ENCODE measurements at regions not wholly inside any gene's neighbourhood (a gene's known extent, or its start where the extent isn't known, plus 50 kb on each side); places are given as distances from the start of the nearest gene placed in this dataset.
"Not testable (repeated sequence)": the region's sequence is repeated elsewhere in the genome, so short reads cannot be mapped to it uniquely, and the experiment has no call there.

DNA sequence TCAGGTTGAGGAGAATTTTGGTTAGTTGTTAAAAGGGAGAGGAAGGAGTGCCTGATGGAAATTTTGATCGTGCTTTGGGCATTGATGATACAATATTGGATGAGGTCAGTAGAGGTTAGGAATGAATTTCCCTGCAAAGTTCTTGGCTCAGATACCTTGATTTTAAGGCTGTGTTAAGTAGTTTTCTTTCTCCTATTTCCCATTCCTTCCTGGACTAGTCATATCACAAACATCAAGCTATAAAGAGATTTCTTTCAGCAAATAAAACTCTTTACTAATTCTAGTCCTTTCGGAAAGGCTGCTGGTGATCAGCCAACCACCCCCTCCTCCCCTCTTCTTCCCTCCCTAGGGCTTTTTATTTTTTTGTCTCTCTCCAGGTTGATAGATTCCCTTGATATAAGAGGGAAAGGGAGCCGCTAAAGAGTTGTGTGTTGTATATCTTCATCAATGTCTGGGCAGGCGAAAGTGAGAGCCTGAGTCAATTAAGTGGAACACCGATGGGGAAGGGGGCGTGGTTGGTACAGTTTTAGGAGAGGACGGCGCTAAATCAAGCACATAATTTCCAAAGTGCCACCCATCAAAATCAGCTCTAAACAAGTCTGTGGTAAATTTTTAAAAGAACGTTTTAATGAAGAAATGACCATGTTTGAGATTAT lies 100.1 kb upstream of the PLXNA2 start:
- TF ChIP-seq, protein P1, sequence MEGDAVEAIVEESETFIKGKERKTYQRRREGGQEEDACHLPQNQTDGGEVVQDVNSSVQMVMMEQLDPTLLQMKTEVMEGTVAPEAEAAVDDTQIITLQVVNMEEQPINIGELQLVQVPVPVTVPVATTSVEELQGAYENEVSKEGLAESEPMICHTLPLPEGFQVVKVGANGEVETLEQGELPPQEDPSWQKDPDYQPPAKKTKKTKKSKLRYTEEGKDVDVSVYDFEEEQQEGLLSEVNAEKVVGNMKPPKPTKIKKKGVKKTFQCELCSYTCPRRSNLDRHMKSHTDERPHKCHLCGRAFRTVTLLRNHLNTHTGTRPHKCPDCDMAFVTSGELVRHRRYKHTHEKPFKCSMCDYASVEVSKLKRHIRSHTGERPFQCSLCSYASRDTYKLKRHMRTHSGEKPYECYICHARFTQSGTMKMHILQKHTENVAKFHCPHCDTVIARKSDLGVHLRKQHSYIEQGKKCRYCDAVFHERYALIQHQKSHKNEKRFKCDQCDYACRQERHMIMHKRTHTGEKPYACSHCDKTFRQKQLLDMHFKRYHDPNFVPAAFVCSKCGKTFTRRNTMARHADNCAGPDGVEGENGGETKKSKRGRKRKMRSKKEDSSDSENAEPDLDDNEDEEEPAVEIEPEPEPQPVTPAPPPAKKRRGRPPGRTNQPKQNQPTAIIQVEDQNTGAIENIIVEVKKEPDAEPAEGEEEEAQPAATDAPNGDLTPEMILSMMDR (IDR thresholded peaks at IDR 0.05; ENCODE audit: insufficient read depth, low read depth, low read length, missing control alignments), result no peak
- no peak for DNase-seq (ENCODE audit: low read depth)
- no peak overlapping the region for H3K4me3 ChIP-seq (ENCODE audit: low read length)

DNA sequence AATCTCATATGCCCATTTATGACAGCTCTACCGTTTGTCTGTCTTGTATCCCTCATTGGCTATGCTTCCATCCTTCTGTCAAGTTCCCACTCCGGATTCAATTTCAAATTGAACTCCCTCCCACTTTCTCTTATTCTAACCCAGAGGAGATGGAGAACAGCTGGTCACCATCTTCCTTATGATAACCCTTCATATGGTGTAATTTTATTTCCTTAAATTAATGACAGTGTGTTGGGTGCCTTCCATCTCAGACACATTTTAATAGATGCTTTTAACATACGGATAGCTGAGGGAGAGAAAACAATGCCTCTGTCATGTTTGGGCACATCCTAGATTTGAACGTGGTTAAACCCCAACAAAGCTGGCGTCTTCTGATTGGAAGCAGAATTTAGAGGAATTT lies 103.0 kb upstream of the PLXNA2 start:
- TF ChIP-seq, protein P1 (IDR thresholded peaks at IDR 0.05; ENCODE audit: insufficient read depth, low read depth, low read length, missing control alignments), result no peak
- no peak for DNase-seq (ENCODE audit: low read depth)

DNA sequence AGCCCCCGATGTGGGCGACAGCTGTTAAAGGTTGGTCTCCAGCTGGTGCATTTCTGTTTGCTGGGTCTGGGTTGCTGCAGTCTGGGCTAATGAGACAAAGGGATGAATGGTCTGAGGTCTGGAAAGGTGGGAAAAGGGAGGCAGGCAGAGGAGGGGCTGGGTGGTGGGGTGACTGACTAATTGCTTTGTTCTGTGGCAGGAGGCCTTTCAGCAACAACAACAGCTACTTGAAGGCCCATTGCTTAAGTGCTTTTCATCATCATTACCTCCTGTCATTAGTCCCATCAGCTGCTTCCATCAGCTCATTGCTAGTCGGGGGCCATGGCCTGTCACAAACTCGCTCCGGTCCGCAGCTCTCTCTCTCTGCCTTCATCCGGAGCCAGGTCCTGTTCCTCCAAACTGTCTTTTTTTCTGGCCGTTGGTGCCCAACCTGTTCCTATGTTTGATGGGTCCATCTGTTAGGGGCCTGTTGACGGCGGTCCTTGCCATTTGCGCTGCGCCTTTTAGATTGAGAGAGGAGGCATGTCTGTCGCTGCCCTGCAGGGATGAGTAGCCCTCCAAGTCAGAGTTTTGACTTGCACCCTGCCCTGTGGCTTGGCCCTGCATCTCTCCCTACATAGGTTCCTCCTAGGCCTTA lies 105.6 kb upstream of the PLXNA2 start:
- TF ChIP-seq, protein P1 (IDR thresholded peaks at IDR 0.05; ENCODE audit: insufficient read depth, low read depth, low read length, missing control alignments), result no peak
- H3K4me3 ChIP-seq (ENCODE audit: low read length), result no peak overlapping the region
- no peak for DNase-seq (ENCODE audit: low read depth)

More for the DNA sequence above, 103.0 kb upstream of the PLXNA2 start:
- no peak overlapping the region for H3K4me3 ChIP-seq (ENCODE audit: low read length)

DNA sequence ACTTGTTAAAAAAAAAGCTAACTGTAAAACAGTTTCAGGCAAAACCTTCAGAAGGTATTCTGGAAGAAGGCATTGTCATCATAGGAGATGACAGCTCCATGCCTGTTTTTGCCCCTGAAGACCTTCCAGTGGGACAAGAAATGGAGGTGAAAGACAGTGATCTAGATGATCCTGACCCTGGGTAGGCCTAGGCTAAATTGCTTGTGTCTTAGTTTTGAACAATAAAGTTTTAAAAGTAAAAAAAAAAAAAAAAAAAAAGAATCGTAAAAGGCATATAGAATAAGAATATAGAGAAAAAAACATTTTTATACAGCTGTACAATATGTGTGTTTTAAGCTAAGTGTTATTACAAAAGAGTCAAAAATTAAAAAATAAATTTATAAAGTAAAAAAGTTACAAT lies 106.6 kb upstream of the PLXNA2 start:
- TF ChIP-seq, protein P1 (IDR thresholded peaks at IDR 0.05; ENCODE audit: insufficient read depth, low read depth, low read length, missing control alignments), result no peak
- no peak for DNase-seq (ENCODE audit: low read depth)

DNA sequence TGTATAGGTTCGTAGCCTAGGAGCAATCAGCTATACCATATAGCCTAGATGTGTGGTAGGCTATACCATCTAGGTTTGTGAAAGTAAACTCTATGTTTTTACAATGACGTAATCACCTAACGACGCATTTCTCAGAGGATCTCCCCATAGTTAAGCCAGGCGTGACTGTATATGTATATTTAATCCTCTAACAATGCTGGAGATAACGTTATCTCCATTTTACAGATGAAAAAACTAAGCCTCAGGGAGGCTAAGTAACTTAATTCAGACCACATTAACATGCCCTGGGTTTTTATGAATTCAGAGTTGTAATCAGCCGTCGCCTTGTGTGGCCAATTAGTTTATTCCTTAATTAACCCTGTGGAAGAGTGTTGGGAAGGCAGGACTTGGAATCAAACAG lies 107.7 kb upstream of the PLXNA2 start:
- no peak overlapping the region for H3K4me3 ChIP-seq (ENCODE audit: low read length)
- TF ChIP-seq, protein P1 (IDR thresholded peaks at IDR 0.05; ENCODE audit: insufficient read depth, low read depth, low read length, missing control alignments), result no peak

More for the DNA sequence above, 106.6 kb upstream of the PLXNA2 start:
- H3K4me3 ChIP-seq (ENCODE audit: low read length), result no peak overlapping the region

DNA sequence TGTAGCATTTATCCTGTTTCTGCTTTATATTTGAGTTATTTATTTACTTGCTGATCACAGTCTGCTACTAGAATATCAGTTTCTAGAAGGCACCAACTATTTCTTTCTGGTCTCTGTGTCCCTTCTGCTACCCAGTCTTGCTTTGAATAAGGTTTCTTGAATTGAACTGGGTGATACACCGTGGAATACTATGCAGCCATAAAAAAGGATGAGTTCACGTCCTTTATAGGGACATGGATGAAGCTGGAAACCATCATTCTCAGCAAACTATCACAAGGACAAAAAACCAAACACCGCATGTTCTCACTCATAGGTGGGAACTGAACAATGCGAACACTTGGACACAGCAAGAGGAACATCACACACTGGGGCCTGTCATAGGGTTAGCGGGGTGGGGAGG lies 109.6 kb upstream of the PLXNA2 start:
- not testable (repeated sequence) for DNase-seq (ENCODE audit: low read depth); H3K4me3 ChIP-seq (ENCODE audit: low read length)

More for the DNA sequence above, 107.7 kb upstream of the PLXNA2 start:
- no peak for DNase-seq (ENCODE audit: low read depth)

DNA sequence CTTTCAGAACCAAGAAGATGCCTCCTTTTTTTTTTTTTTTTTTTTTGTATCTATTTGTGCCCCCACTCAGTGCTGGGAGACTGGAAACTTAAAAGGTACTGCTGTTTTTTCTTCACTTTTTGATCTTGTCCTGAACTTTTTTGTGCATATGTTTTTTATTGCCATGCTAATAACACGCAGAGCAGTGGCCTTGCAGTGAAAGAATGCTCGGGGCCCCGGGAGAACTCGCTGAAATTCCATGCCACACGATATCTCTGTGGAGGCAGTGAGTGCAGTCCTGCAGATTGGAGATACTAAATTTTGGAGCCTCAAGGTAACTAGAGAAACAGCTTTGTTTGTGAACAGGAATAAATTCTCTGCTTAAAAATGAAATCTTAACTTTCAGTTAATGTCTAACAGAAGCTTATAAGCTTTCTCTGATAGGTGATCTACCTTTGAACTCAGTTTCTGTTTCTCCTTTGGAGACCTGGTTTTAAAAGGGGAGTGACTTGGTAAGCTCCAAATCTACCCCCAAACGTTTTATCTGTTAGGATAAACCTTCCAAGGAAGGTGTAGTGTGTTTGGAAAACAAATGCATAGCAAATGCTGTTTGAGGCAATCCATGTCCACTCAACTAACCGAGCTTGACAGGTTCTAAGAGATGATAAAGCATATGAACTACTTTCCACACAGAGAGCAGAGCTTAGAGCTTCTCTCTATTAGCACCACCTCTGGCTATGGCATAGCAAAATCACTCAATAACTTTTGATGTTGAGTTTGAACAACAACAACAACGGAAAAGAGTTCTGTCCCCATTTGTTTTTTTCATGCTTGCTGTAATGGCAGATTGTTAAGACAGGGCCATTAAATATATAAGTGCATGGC lies 113.7 kb upstream of the PLXNA2 start:
- no peak for DNase-seq (ENCODE audit: low read depth)
- TF ChIP-seq, protein P1 (IDR thresholded peaks at IDR 0.05; ENCODE audit: insufficient read depth, low read depth, low read length, missing control alignments), result no peak

More for the DNA sequence above, 113.7 kb upstream of the PLXNA2 start:
- no peak overlapping the region for H3K4me3 ChIP-seq (ENCODE audit: low read length)
